ENCODE measurements at regions not wholly inside any gene's neighbourhood (a gene's known extent, or its start where the extent isn't known, plus 50 kb on each side); places are given as distances from the start of the nearest gene placed in this dataset.
"Not testable (repeated sequence)": the region's sequence is repeated elsewhere in the genome, so short reads cannot be mapped to it uniquely, and the experiment has no call there.

GRCh38 chr4:27811948-27812347, 951.3 kb downstream of the STIM2 start:
- TF ChIP-seq, protein P1, sequence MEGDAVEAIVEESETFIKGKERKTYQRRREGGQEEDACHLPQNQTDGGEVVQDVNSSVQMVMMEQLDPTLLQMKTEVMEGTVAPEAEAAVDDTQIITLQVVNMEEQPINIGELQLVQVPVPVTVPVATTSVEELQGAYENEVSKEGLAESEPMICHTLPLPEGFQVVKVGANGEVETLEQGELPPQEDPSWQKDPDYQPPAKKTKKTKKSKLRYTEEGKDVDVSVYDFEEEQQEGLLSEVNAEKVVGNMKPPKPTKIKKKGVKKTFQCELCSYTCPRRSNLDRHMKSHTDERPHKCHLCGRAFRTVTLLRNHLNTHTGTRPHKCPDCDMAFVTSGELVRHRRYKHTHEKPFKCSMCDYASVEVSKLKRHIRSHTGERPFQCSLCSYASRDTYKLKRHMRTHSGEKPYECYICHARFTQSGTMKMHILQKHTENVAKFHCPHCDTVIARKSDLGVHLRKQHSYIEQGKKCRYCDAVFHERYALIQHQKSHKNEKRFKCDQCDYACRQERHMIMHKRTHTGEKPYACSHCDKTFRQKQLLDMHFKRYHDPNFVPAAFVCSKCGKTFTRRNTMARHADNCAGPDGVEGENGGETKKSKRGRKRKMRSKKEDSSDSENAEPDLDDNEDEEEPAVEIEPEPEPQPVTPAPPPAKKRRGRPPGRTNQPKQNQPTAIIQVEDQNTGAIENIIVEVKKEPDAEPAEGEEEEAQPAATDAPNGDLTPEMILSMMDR (IDR thresholded peaks at IDR 0.05; ENCODE audit: insufficient read depth, low read length, poor library complexity, severe bottlenecking) = no peak
- Histone ChIP-seq H3K27me3 (replicated peaks; ENCODE audit: control insufficient read depth, insufficient read depth, low read length) (no peaks in the 10 kb centered on the region), H3K36me3 (ENCODE audit: control insufficient read depth, insufficient read depth, low read length) (no peaks in the 10 kb centered on the region), H3K4me3 (replicated peaks; ENCODE audit: low read depth, low read length) (no peak overlapping the region)
- DNase-seq (ENCODE audit: extremely low read depth, insufficient read length) = no peak

DNA sequence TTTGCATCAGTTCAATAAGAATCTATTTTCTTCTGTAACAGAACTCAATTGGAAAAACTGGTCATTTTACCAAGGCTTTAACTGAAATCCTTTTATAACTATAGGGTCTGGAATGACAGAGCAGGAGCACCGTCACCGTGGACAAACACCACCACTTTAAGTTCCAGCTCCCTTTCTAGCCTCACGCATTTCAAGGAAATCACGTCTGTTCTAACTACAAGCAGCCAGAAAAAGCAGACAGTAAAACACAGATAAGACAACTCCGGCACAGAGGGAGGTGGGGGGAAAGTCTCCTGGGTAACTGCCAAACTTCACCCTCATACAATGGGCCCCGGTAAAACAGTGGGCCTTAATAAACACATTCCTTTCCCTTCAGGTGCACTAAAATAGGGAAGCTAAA, 952.6 kb downstream of the STIM2 start:
- not testable (repeated sequence) for DNase-seq (ENCODE audit: extremely low read depth, insufficient read length); H3K36me3 ChIP-seq (ENCODE audit: control insufficient read depth, insufficient read depth, low read length); H3K27me3 ChIP-seq (replicated peaks; ENCODE audit: control insufficient read depth, insufficient read depth, low read length); H3K4me3 ChIP-seq (replicated peaks; ENCODE audit: low read depth, low read length)

DNA sequence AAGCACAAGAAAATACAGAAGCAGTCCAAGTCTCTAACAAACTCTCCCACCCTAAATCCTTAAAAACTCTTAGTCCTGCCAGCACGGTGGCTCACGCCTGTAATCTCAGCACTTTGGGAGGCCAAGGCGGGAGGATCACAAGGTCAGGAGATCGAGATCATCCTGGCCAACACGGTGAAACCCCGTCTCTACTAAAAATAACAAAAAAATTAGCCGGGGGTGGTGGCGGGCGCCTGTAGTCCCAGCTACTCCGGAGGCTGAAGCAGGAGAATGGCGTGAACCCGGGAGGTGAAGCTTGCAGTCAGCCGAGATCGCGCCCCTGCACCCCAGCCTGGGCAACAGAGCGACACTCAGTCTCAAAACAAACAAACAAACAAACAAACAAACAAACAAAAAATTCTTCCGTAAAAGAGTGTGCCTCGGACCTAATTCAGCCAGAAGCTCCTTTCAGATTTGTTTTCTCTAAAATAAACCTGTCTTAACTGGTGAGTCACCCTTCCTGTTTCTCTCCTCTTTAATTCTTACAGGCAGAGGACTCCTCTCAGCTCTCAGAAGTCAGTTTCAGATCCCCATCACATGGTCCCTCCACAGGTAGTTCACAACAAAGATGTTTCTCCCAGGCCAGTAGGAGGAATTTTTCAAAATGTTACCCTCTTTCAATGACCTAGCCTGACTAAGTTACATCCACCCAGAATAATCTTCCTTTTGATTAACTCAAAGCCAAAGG, 953.2 kb downstream of the STIM2 start:
- H3K4me3 ChIP-seq (replicated peaks; ENCODE audit: low read depth, low read length); H3K36me3 ChIP-seq (ENCODE audit: control insufficient read depth, insufficient read depth, low read length): not testable (repeated sequence)

DNA sequence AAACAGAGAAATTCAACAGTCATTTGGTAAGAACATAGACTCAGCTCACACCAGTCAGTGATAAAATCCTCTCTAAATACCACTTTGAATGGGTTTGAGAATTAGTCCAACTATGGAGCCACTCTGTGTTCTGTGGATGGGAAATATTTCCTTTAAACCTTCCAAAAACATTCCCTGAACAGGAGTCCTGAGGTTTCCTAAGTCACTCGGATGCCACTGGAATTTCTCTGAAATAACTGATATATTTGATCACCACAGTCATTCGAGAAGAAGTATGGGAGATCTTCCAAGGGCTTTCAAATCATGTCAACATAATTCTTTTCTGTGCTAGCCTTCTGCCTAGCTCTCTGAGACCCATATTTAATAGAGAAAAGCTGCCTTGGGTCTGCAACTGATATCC, 958.6 kb downstream of the STIM2 start:
- TF ChIP-seq, protein P1 (IDR thresholded peaks at IDR 0.05; ENCODE audit: insufficient read depth, low read length, poor library complexity, severe bottlenecking) = no peak
- DNase-seq (ENCODE audit: extremely low read depth, insufficient read length) = no peak
- Histone ChIP-seq H3K4me3 (replicated peaks; ENCODE audit: low read depth, low read length) (no peak overlapping the region), H3K36me3 (ENCODE audit: control insufficient read depth, insufficient read depth, low read length) (no peaks in the 10 kb centered on the region), H3K27me3 (replicated peaks; ENCODE audit: control insufficient read depth, insufficient read depth, low read length) (no peaks in the 10 kb centered on the region)

More for the DNA sequence above, 953.2 kb downstream of the STIM2 start:
- not testable (repeated sequence) for DNase-seq (ENCODE audit: extremely low read depth, insufficient read length); H3K27me3 ChIP-seq (replicated peaks; ENCODE audit: control insufficient read depth, insufficient read depth, low read length)

DNA sequence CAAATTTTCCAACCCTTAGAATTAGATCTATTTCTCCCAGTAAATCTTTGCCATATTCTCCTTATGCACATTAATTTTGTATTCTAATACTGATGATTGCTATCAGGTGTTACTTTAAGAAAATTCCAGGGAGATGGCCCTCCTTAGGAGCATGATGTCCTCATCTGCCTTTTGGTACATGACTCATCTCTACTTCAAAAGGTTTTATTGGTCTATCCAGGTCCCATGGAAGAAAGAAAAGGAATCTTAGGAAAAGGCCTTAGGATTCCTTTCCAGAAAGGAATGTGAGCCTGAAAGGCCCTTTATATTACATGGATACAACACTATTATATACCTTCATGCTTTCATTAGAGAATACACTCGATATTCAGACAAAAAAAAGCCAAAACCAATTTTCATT, 968.2 kb downstream of the STIM2 start:
- no peak for DNase-seq (ENCODE audit: extremely low read depth, insufficient read length)
- Histone ChIP-seq H3K36me3 (ENCODE audit: control insufficient read depth, insufficient read depth, low read length) (no peaks in the 10 kb centered on the region), H3K4me3 (replicated peaks; ENCODE audit: low read depth, low read length) (no peak overlapping the region), H3K27me3 (replicated peaks; ENCODE audit: control insufficient read depth, insufficient read depth, low read length) (no peaks in the 10 kb centered on the region)
- TF ChIP-seq, protein P1 (IDR thresholded peaks at IDR 0.05; ENCODE audit: insufficient read depth, low read length, poor library complexity, severe bottlenecking) = no peak

- TF ChIP-seq, protein P1 (IDR thresholded peaks at IDR 0.05; ENCODE audit: insufficient read depth, low read length, poor library complexity, severe bottlenecking) = no peak
- no peaks in the 10 kb centered on the region for H3K27me3 ChIP-seq (replicated peaks; ENCODE audit: control insufficient read depth, insufficient read depth, low read length)
- no peaks in the 10 kb centered on the region for H3K36me3 ChIP-seq (ENCODE audit: control insufficient read depth, insufficient read depth, low read length)
- no peak for DNase-seq (ENCODE audit: extremely low read depth, insufficient read length)
- no peak overlapping the region for H3K4me3 ChIP-seq (replicated peaks; ENCODE audit: low read depth, low read length)
Measured at GRCh38 chr4:27830251-27830650, 969.6 kb downstream of the STIM2 start.

GRCh38 chr4:27835851-27836250, 975.2 kb downstream of the STIM2 start:
- H3K36me3 ChIP-seq (ENCODE audit: control insufficient read depth, insufficient read depth, low read length) = no peaks in the 10 kb centered on the region
- TF ChIP-seq, protein P1 (IDR thresholded peaks at IDR 0.05; ENCODE audit: insufficient read depth, low read length, poor library complexity, severe bottlenecking) = no peak

More at GRCh38 chr4:27835851-27836250, 975.2 kb downstream of the STIM2 start:
- Histone ChIP-seq H3K4me3 (replicated peaks; ENCODE audit: low read depth, low read length) (no peak overlapping the region), H3K27me3 (replicated peaks; ENCODE audit: control insufficient read depth, insufficient read depth, low read length) (no peaks in the 10 kb centered on the region)
- no peak for DNase-seq (ENCODE audit: extremely low read depth, insufficient read length)
